Prostate gland (tissue), 2 donors: ENCODE measurements at regions not wholly inside any gene's neighbourhood (a gene's known extent, or its start where the extent isn't known, plus 50 kb on each side); places are given as distances from the start of the nearest gene placed in this dataset.
"Not testable (repeated sequence)": the region's sequence is repeated elsewhere in the genome, so short reads cannot be mapped to it uniquely, and the experiment has no call there.

Experiments
- DNase-seq: peaks from one replicate; pipeline ENCODE4 v3.0.0-alpha.2; 2019; ENCODE audit warnings: low spot score
- H3K27ac ChIP-seq, 2 donors: fragments of 200-600 bp; sonication (generic); 2 replicates each; pipeline ENCODE4 v1.5.1; 2017 to 2019
- H3K27me3 ChIP-seq: fragments of 200-600 bp; sonication (generic); replicated peaks from 2 replicates; pipeline ENCODE4 v1.5.1; 2019; ENCODE audit not compliant: insufficient read depth
- H3K36me3 ChIP-seq, 2 donors: fragments of 200-600 bp; sonication (generic); 1 replicate in 1 of 2; 2 replicates in 1 of 2; pipeline versions ENCODE4 v1.5.1 to v1.8.1; 2017 to 2019
- H3K4me1 ChIP-seq: fragments of 200-600 bp; sonication (generic); replicated peaks from 2 replicates; pipeline ENCODE4 v1.5.1; 2019
- H3K4me3 ChIP-seq, 2 donors: fragments of 200-600 bp; sonication (generic); 2 replicates each; pipeline ENCODE4 v1.5.1; 2017 to 2019
- H3K9me3 ChIP-seq: fragments of 200-600 bp; sonication (generic); 2 replicates; pipeline ENCODE4 v1.5.1; 2017
- CTCF ChIP-seq, 4 experiments: fragments of 200-600 bp in 2 of 4; fragments of 450-650 bp in 2 of 4; sonication (generic) in 2 of 4; IDR thresholded peaks; 1 replicate in 3 of 4; 2 replicates in 1 of 4; pipeline ENCODE4 v1.5.1; 2016 to 2019; ENCODE audit warnings: antibody characterized with exemption in 4 of 4, mild to moderate bottlenecking in 2 of 4, moderate library complexity in 2 of 4
- POLR2A ChIP-seq: fragments of 450-650 bp; IDR thresholded peaks from one replicate; pipeline ENCODE4 v1.6.1; 2016; ENCODE audit warnings: antibody characterized with exemption, mild to moderate bottlenecking
- POLR2AphosphoS5 ChIP-seq: sonication (generic); formaldehyde crosslinking; IDR thresholded peaks from one replicate; pipeline ENCODE4 v1.6.1; 2017; ENCODE audit warnings: antibody characterized with exemption
- WGBS: methylation state at CpG from one replicate; pipeline ENCODE4 v1.1.5; 2018; 5-methylcytosine and 5-hydroxymethylcytosine counted together
- intact Hi-C: fragments of 100-400 bp; cut with DNase I; formaldehyde crosslinking; loops from one replicate; pipeline ENCODE4 v1.14.2; 2022

- intact Hi-C loops, result no loop called here
- 33% methylated on average over 2 of the region's 2 CpGs for WGBS
Observed at GRCh38 chr6:98067375-98067774, 767.0 kb upstream of the POU3F2 start.

GRCh38 chr6:98088537-98088936, 745.8 kb upstream of the POU3F2 start:
- H3K9me3 ChIP-seq, H3K27me3 ChIP-seq, H3K27ac ChIP-seq, DNase-seq, H3K4me3 ChIP-seq, H3K36me3 ChIP-seq, H3K4me1 ChIP-seq, intact Hi-C loops: not testable (repeated sequence)
- WGBS, result 86% methylated on average over 8 of the region's 8 CpGs

More at GRCh38 chr6:98067375-98067774, 767.0 kb upstream of the POU3F2 start:
- no peaks in the 10 kb centered on the region for H3K36me3 ChIP-seq
- no peak overlapping the region for H3K4me3 ChIP-seq
- no peaks in the 10 kb centered on the region for H3K4me1 ChIP-seq
- no peak for TF ChIP-seq POLR2AphosphoS5
- no peak for TF ChIP-seq POLR2A
- TF ChIP-seq CTCF (IDR thresholded peaks at IDR 0.05), result no peak
- no peak for DNase-seq
- no peaks in the 10 kb centered on the region for H3K27me3 ChIP-seq
- no peaks in the 10 kb centered on the region for H3K9me3 ChIP-seq
- no peak overlapping the region for H3K27ac ChIP-seq

DNA sequence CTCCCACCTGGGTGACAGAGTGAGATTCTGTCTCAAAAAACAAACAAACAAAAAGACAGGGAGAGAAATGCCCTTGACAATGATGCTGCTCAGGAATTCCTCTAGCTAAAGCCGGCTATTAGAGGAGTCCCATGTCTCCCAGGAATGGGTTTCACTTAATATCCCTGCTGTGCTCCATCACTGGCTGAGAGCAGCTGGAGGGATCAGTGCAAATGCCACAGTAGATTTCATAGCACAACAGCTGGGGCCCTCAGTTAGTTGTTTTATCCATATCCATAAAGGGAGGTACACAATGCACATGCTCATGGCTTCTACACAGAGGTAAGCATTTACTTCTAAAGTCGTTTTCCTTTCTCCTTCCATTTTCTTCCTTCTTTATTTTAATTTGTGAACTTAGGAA, 742.0 kb upstream of the POU3F2 start:
- intact Hi-C loops, result no loop called here
- Histone ChIP-seq H3K4me1 (no peaks in the 10 kb centered on the region), H3K9me3 (no peaks in the 10 kb centered on the region), H3K36me3 (no peaks in the 10 kb centered on the region), H3K27me3 (no peaks in the 10 kb centered on the region), H3K4me3 (no peak overlapping the region), H3K27ac (no peak overlapping the region)
- no peak for DNase-seq
- no peak for TF ChIP-seq CTCF (IDR thresholded peaks at IDR 0.05)
- TF ChIP-seq POLR2A, result no peak
- TF ChIP-seq POLR2AphosphoS5, result no peak
- 85% methylated on average over 2 of the region's 2 CpGs for WGBS

- H3K4me3 ChIP-seq, result no peak overlapping the region
- H3K9me3 ChIP-seq, result no peaks in the 10 kb centered on the region
- WGBS, result 75% methylated on average over 4 of the region's 4 CpGs
- no peak for DNase-seq
- H3K27ac ChIP-seq, result no peak overlapping the region
- TF ChIP-seq POLR2A (no peak), CTCF (IDR thresholded peaks at IDR 0.05) (no peak)
- no peaks in the 10 kb centered on the region for H3K27me3 ChIP-seq
- no peaks in the 10 kb centered on the region for H3K36me3 ChIP-seq
- no peaks in the 10 kb centered on the region for H3K4me1 ChIP-seq
- intact Hi-C loops, result no loop called here
Observed at GRCh38 chr6:98094696-98095095, 739.7 kb upstream of the POU3F2 start.

DNA sequence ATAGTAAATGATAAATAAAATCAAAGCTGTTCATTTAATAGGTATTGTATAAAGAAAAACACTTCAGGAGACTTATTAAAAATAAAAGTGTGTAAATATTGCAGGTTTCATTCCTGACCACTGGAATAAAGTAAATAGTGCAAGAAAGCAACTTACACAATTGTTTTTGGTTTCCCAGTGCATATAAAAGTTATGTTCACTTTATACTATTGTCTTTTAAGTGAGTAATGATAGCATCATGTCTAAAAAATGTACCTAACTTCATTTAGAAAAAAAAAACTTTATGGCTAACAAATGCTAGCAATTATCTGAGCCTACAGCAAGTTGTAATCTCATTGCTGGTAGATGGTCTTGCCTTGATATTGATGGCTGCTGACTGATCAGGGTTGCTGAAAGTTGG, 726.6 kb upstream of the POU3F2 start:
- H3K27me3 ChIP-seq, result no peaks in the 10 kb centered on the region
- no peaks in the 10 kb centered on the region for H3K4me1 ChIP-seq
- intact Hi-C loops, result no loop called here
- TF ChIP-seq POLR2A (no peak), CTCF (IDR thresholded peaks at IDR 0.05) (no peak), POLR2AphosphoS5 (no peak)
- H3K9me3 ChIP-seq, result no peaks in the 10 kb centered on the region
- no peak overlapping the region for H3K4me3 ChIP-seq
- H3K27ac ChIP-seq, result no peak overlapping the region
- no peaks in the 10 kb centered on the region for H3K36me3 ChIP-seq
- no peak for DNase-seq
